Stimulated activated CD4-positive, alpha-beta T cell treated with anti-CD3 and anti-CD28 coated beads, Interleukin-2, amount 100 ng/mL, for 24 hours (primary cell): ENCODE measurements at regions not wholly inside any gene's neighbourhood (a gene's known extent, or its start where the extent isn't known, plus 50 kb on each side); places are given as distances from the start of the nearest gene placed in this dataset.

ENCODE experiments used
- DNase-seq, 2 donors: peaks; one replicate each; pipeline ENCODE4 v3.0.0-alpha.2; 2020

- DNase-seq: no peak
These were observed 55.3 kb upstream of the KCNIP4 start for GRCh38 chr4:22003878-22004277.
